Right hindlimb (tissue), 1 donor: ENCODE measurements at regions not wholly inside any gene's neighbourhood (a gene's known extent, or its start where the extent isn't known, plus 50 kb on each side); places are given as distances from the start of the nearest gene placed in this dataset.
A peak's percentile ranks its signal among the peaks of the same experiment; 100 is the strongest.

Experiments
- DNase-seq: peaks from one replicate; pipeline ENCODE4 v3.0.0-alpha.2; 2018

GRCh38 chr4:81651243-81651899 is 179.7 kb upstream of the RASGEF1B start:
- DNase-seq = no peak

- no peak for DNase-seq
These were observed 179.0 kb upstream of the RASGEF1B start for GRCh38 chr4:81650606-81651242.

- peak; percentile 53 for DNase-seq
These were observed 177.0 kb upstream of the RASGEF1B start for GRCh38 chr4:81648576-81649275.

GRCh38 chr4:81647388-81647787 is 175.7 kb upstream of the RASGEF1B start:
- no peak for DNase-seq

GRCh38 chr4:81642543-81642942 is 170.8 kb upstream of the RASGEF1B start:
- no peak for DNase-seq

GRCh38 chr4:81639248-81639647 is 167.5 kb upstream of the RASGEF1B start:
- DNase-seq = no peak

- no peak for DNase-seq
These were observed 167.0 kb upstream of the RASGEF1B start for GRCh38 chr4:81638698-81639097.

- no peak for DNase-seq
These were observed 164.0 kb upstream of the RASGEF1B start for GRCh38 chr4:81635739-81636138.

- DNase-seq = no peak
These were observed 163.3 kb upstream of the RASGEF1B start for GRCh38 chr4:81634766-81635549.

GRCh38 chr4:81634165-81634564 is 162.5 kb upstream of the RASGEF1B start:
- no peak for DNase-seq

- no peak for DNase-seq
These were observed 161.0 kb upstream of the RASGEF1B start for GRCh38 chr4:81632581-81633299.

- DNase-seq = no peak
These were observed 160.3 kb upstream of the RASGEF1B start for GRCh38 chr4:81631958-81632441.

- no peak for DNase-seq
These were observed 157.7 kb upstream of the RASGEF1B start for GRCh38 chr4:81629366-81629765.

- no peak for DNase-seq
These were observed 156.8 kb upstream of the RASGEF1B start for GRCh38 chr4:81628489-81628888.

- no peak for DNase-seq
These were observed 155.9 kb upstream of the RASGEF1B start for GRCh38 chr4:81627590-81627989.

GRCh38 chr4:81626851-81627250 is 155.1 kb upstream of the RASGEF1B start:
- DNase-seq = no peak

GRCh38 chr4:81625422-81626417 is 154.0 kb upstream of the RASGEF1B start:
- no peak for DNase-seq

GRCh38 chr4:81623434-81623833 is 151.7 kb upstream of the RASGEF1B start:
- DNase-seq = no peak

GRCh38 chr4:81622474-81623184 is 150.9 kb upstream of the RASGEF1B start:
- DNase-seq = no peak

GRCh38 chr4:81622028-81622427 is 150.3 kb upstream of the RASGEF1B start:
- no peak for DNase-seq

GRCh38 chr4:81621490-81621889 is 149.8 kb upstream of the RASGEF1B start:
- DNase-seq = no peak
